MV-4-11 (cell line): ENCODE measurements at regions not wholly inside any gene's neighbourhood (a gene's known extent, or its start where the extent isn't known, plus 50 kb on each side); places are given as distances from the start of the nearest gene placed in this dataset.
A peak's percentile ranks its signal among the peaks of the same experiment; 100 is the strongest.

Experiments
- DNase-seq: peaks from one replicate; lab custom pipeline; 2025; lab: John Stamatoyannopoulos, UW

DNA sequence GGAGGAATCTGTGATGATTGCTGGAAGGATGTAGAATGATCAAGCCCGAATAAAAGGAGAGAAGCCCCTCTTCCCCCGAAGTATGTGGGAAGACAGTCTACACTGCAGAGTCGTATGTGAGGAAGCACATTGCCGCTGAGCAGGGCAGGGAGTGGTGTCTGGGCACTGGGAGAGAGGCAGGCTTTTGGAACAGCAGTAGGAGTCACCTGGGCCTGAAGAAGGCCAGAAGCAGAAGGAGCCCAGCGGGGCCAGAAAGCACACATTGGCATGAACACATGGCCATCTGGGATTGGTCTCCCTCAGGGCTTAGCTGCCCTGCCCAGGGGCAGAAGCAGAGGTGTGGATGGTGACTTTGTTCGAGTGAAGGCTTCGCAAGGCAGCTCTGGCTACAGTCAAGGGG, 162.8 kb downstream of the ERCC6L2 start:
- DNase-seq = no peak

DNA sequence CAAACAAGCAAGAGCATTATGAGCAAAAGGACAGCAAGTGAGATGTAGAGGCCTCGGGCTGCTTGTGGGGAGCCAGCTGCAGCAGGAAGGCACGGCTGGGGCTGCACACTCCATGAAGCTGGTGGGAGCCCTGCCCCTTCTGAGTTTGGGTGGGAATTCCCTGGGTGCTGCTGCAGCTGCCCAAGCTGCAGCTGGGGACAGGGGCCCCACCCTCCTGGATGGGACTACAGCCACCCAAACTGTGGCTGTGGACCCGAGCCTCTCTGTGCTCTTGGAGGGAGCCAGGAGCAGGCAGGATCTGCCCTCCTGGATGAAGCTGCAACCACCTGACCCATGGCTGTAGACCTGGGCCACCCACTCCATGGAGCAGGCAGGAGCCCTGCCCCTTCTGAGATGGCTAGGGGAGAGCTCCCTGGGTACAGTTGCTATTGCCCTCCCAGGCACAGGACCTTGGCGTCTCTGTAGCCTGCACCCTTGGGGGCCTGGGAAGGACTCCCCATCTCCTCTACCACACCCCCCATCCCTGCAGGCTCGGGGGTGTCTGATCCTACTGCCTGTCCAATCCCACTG, 159.1 kb downstream of the ERCC6L2 start:
- no peak for DNase-seq

DNA sequence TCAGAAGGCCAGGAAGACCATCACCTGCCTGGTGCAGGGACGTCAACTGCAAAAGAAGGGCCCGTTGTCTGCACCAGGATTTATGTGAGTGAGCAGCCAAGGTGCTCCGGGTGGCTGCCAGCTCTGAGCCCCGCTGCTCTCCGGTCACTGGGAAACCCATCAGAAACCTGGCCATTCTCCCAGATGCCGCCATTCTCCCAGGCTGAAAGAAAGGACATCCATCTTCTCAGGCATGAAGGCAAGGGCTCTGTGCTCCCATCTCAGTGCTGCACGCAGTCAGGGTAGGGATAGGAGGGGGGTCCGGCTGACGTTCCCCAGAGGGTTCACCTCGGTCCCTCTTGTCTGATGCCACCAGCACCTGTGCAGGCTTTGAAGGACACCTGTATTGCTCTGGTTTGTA, 158.4 kb downstream of the ERCC6L2 start:
- DNase-seq = no peak

DNA sequence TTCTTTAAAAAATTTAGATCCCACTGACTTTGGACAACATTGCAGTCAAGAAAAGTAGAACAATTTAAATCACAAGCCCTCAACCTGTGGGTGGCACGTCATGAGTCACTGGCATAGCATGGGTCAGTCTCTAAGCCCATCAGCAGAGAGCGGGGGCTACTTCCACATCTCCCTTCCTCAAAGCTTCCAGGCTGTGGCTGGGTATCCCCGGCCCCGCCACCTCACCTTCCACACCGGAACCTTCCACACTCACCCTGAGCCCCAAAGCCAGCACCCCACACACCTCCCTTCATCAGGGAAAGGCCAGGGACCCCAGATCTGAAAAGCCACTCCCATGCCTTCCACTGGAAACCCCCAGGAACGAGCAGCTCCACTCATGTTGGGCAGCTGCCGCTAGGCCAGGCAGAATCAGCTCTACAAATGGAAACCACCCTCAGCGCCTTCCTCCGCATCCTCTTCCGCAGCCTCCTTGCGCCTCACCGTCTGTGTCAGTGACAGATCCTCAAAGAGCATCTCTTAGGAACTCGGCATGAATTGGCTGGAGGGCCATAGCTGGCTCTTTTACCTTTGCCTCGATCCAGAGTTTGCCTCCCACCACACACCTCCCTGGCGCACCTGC, 156.5 kb downstream of the ERCC6L2 start:
- DNase-seq = no peak

DNA sequence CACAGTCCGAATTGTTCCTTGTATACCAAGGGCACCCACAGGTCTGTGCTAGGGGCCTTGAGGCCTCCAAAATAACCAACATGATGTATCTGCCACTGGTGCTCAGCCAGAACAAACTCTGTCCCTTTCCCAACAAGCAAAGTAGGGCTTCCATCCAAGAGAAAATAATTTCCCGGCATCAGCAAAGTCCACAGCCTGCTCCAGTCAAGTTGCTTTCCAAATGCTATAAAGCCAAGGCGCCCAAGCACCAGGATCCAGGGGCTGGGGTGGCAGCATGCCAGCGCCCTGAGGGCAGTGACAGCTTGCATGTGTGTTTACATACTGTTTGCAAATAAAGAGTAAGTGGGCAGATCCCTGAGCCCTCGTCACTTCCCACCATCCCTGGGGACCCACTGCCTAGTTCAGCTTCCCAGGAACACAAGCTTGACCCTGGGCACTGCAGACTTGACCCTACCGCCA, 155.9 kb downstream of the ERCC6L2 start:
- no peak for DNase-seq

DNA sequence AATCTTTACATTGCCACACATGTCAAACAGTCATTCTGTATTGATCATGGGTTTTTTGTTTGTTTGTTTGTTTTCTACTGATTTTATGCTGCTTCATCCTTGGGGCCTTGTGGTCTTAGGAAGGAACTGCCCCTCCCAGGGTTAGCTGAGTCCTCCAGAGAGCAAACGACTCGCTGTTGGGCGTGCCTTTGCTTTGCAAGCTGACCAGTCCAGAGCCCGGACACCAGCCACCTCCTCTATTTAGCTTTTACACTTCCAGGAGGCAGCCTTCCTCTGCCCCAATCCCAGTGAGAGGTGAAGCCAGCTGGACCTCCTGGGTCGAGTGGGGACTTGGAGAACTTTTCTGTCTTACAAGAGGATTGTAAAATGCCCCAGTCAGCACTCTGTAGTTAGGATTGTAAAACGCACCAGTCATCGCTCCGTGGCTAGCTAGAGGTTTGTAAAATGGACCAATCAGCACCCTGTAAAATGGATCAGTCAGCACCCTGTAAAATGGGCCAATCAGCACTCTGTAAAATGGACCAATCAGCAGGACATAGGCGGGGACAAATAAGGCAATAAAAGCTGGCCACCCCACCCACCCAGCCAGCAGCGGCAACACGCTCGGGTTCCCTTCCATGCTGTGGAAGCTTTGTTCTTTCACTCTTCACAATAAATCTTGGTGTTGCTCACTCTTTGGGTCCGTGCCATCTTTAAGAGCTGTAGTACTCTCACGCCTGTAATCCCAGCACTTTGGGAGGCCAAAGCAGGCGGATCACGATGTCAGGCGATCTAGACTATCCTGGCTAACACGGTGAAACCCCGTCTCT, 154.4 kb downstream of the ERCC6L2 start:
- no peak for DNase-seq

DNA sequence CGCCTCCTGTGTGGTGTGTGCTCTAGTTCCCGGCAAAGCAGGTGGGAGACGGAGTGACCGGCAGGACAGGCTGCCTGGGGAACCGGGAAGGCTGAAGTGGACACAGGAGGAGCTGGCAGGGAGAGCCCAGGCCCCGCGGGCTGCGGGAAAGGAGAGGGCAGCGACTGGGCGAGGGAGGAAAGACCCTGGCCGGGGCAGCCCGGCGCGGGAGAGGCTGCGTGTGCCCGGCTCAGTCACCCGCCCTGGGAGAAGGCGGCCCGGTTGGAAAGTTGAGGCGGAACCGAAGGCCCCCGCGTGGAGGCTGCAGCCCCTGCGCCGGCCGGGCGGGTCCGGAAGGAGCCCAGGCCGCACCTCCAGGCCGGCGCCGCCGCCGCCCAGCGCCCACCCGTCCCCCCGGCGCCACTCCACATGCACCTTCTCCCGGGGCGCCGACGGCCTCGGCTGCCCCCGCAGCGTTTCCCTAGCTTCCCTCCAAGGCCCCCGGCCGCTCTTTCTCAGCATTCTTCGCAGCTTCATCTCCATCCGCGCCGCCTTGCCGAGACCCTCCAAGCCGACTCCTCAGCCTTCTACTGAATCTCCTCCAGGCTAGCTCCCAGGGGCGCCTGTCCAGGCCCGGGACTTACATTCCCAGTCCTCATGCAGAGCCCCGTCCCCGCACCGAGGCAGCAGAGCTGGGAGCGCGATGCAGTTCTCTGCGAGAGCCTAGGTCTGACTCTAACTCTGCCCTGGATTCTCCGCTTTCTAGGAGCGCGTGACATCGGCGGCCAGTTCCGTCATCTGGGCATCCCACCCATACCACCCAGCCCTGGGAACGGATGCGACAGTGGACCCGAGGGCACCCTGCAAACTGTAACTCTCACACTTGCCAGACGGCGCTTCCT, 152.0 kb downstream of the ERCC6L2 start:
- DNase-seq = no peak

DNA sequence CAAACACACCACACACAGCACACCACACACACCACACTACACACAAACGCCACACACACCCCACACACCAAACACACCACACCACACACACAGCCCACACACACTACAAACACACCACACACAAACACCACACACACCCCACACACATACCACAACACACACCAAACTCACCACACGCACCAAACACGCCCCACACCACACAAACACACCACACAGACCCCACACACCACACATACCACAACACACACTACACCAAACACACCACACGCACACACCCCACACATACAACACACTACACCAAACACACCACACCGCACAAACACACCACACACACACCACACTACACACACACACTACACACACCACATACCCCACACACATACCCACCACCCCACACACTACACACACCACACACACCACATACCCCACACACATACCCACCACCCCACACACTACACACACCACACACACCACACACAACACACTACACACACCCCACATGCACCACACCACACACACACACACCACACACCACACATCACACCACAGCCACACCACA, 151.2 kb downstream of the ERCC6L2 start:
- no peak for DNase-seq

DNA sequence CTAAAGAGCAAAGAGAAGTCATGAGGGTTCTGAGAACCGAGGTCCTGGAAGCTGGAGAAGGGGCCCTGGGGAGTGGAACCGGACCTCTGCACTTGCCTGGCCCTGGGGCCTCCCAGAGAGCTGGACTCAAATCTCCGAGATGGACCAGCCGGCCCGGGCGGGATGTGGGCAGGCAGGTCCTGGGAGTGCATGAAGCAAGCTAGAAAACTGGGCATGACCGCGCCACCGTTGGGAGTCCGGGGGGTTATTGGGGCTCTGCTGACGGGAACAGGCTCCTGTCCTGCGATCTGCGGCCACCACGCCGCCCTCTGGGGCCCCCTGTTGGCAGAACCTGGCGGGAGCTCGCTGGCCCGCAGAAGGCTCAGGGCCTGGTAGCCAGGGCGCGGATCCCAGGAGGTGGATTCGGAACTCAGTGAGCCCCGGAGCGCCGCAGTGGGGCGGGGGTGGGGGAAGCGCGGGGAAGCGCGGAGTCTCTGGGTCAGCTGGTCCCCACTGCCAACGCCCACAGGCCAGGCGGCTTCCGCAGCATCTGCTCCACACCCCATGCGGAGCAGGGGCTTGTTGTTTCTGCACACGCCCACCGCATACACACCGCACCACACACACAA, 150.6 kb downstream of the ERCC6L2 start:
- DNase-seq = no peak

DNA sequence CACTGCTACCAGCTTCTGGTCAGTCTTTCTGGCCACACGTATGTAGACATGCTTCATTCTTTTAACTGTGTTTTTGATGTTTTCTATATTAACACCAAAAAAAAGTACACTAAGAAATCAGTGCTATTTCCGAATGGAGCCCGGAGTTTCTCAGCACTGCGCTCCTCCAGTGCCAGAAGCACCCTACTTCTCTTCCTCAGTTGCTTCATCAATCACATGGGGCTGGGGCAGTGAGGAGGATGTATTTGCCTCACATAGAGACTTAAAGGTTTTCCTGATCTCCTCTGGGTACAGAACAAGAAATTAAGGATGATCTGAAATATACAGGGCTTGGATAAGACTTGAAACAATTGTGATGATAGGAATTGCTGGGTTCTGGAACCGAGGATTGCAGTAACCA, 148.0 kb downstream of the ERCC6L2 start:
- no peak for DNase-seq

DNA sequence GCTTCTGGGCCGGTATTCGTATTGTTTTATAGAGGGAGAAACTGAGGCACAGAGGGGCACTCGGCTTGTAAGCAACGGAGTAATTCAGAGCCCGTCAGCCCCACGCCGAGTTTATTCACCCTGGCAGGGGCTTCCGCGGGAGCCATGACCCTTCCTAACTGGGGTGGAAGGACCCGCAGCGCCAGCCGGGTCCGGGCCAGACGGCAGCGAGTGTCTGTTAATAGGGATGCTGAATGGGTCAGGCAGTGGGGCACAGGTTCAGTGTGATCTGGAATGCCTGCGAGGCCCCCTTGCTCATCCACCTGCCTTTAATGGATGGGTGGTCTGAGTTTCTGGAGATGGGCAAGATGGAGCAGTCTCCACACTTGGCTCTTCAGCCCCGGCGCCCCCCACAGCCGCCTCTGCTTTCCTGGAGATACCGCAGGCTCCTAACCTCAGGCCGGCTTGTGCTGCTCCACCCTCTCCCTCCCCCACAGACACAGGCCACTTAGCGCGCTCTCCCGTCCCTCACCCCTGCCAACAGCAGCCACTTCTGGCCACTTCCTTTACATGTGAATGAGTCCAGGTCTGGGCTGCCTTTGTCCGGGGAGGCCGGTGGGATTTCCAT, 147.1 kb downstream of the ERCC6L2 start:
- peak; percentile 55 for DNase-seq

DNA sequence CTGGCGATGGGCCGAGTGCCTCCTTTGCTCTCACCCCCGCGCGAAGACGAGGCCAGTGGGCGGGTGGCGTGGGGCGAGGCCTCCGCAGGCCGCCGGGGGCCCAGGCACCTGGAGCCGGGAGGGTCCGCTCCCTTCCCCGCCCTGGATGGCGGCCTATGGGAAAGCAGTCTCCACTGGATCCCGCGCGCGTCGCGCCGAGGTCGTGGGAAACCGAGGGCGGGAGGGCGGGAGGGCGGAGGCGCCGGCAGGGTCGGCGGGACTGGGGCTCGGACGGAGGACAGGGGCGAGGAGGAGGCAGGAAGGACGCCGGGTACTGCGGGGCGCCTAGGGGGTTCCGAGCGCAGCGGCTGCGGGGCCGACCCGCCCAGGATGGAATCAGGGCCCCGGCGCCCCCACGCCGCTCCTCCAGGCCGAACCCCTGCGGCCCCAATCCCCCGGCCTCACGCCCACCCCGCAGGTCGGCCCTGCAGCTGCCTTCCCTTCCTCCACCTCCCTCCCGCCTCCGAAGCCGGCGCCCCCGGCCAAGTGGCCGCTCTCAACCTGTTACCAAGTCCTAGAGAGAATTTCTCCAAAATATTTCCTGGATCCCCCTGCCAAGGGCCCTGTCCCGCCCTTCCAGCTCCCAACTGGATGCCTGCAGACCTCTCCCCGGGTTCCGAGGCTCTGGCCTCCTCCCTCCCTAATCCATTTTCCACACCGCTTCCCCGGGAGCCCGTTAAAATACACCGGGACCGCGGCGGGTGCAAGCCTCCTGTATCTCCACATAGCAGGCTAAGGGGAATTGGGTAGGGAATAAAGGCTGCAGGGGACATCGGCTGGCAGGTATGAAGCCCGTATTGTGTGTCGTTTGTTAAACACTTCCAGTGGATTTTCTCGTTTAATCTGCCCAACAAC, 146.3 kb downstream of the ERCC6L2 start:
- no peak for DNase-seq

DNA sequence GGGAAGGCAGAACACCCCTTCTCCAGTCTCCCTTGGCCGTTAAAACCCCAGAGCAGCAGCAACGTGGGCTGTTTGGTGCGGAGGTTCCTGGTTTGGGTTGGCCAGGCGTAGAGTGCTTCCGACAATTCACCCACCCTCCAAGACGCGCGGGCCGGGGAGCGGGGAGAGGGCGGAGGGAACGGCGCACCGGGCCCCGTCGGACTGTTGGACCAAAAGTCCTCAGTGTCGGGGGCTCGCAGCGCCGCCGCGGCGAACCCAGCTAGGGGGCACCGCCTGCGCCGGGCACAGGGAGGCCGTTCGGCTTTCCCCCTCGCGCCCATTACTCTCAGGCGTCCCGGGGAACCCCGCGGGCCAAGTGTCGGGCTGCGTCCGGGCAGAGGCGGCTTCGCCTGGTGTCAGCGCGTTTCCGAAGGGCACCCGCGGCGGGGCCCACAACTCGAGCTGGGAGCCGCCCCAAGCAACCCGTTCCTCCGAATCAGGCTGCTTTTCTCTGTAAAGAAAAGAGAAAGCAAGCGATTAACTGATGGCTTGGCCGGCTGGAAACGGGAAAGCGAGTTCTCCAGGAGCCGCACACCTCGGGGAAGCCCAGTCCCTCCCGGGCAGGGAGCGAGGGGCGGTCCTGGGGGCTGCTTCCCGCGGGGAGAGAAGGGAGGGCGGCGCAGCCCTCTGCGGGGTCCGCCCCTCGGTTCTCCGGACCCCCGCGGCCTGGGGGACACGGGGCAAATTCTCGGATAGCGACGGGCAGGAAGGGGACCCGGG, 145.5 kb downstream of the ERCC6L2 start:
- DNase-seq = no peak

DNA sequence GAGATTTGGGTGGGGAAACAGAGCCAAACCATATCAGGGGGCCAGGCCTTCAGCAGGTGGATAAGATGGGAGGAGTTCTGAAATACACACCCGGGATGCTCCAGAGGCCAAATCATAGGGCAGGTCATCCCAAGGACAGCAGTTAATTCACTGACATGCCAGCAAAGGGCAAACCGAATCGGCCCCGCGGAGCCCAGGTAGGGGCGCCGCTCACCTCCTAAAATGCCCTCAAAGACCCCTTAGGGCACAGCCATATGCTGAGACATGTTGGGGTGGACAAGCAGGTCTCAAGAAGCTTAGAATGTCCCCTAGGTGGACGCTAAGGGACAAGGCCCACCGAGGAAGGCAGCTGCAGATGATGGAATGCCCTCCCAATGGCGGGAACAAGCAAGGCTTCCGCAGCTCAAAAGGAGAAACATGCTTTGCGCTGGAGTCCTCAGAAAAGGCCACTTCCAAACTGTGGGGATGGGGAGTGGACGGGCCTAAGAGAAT, 144.9 kb downstream of the ERCC6L2 start:
- no peak for DNase-seq
